Activated B cell treated with CpG ODN at 0.5 μM for 24 hours (primary cell): ENCODE measurements at regions not wholly inside any gene's neighbourhood (a gene's known extent, or its start where the extent isn't known, plus 50 kb on each side); places are given as distances from the start of the nearest gene placed in this dataset.

ENCODE experiments used
- ATAC-seq: fragments of 200-7000 bp; cut with Tn5 transposase; one replicate; pipeline ENCODE4 v1.10.0; 2021; ENCODE audit warnings: low read depth, mild to moderate bottlenecking, moderate library complexity
- CTCF ChIA-PET: fragments of 350-600 bp; sonication (Branson Sonifier 250); formaldehyde crosslinking; loops from one replicate; lab custom pipeline; 2021; ENCODE audit warnings: antibody characterized with exemption; lab: Charles Lee
- POLR2A ChIA-PET: fragments of 350-600 bp; sonication (Branson Sonifier 250); formaldehyde crosslinking; loops from one replicate; lab custom pipeline; 2021; ENCODE audit warnings: antibody characterized with exemption; lab: Charles Lee
- DNase-seq: peaks from one replicate; pipeline ENCODE4 v3.0.0; 2022
- H3K27ac Mint-ChIP-seq: one replicate; pipeline ENCODE4 v1.8.0; 2020; ENCODE audit warnings: mixed read lengths
- H3K27me3 Mint-ChIP-seq: one replicate; pipeline ENCODE4 v1.8.0; 2021; ENCODE audit warnings: mixed read lengths
- H3K36me3 Mint-ChIP-seq: one replicate; pipeline ENCODE4 v1.8.0; 2021; ENCODE audit warnings: low read depth, mixed read lengths
- H3K4me1 Mint-ChIP-seq: one replicate; pipeline ENCODE4 v1.8.0; 2021; ENCODE audit warnings: mixed read lengths
- H3K4me3 Mint-ChIP-seq: one replicate; pipeline ENCODE4 v1.8.0; 2020; ENCODE audit warnings: mild to moderate bottlenecking, mixed read lengths
- H3K9me3 Mint-ChIP-seq: one replicate; pipeline ENCODE4 v1.8.0; 2020; ENCODE audit warnings: mixed read lengths
- CTCF ChIP-seq: fragments of 200-600 bp; IDR thresholded peaks from one replicate; pipeline ENCODE4 v1.8.0; 2022; ENCODE audit warnings: antibody characterized with exemption, mild to moderate bottlenecking
- intact Hi-C: fragments of 100-400 bp; cut with micrococcal nuclease; formaldehyde crosslinking; loops from one replicate; pipeline ENCODE4 v1.15.1; 2024

- TF ChIP-seq CTCF, result no peak
- Mint-ChIP-seq H3K27me3 (peaks cover 21% of the 10 kb centered on the region), H3K27ac (no peak overlapping the region), H3K36me3 (no peaks in the 10 kb centered on the region), H3K4me1 (no peaks in the 10 kb centered on the region), H3K4me3 (no peak overlapping the region), H3K9me3 (peaks cover 3% of the 10 kb centered on the region)
- CTCF ChIA-PET, result no interaction called here
- ATAC-seq (no peak), DNase-seq (no peak)
- intact Hi-C loops, result no loop called here
- POLR2A ChIA-PET, result no interaction called here
Measured at GRCh38 chr22:47249370-47249928, 487.0 kb downstream of the TBC1D22A start.

- peaks cover 3% of the 10 kb centered on the region for H3K9me3 Mint-ChIP-seq
- H3K27me3 Mint-ChIP-seq, result peaks cover 24% of the 10 kb centered on the region
- CTCF ChIA-PET, result interaction anchor here (0.7 kb wide), 1 partner anchor 837 kb away, joined by 3 read pairs; no protein-coding TSS in a partner anchor
- intact Hi-C loops, result no loop called here
- no peaks in the 10 kb centered on the region for H3K4me1 Mint-ChIP-seq
- ATAC-seq, result no peak
- no peaks in the 10 kb centered on the region for H3K36me3 Mint-ChIP-seq
- H3K4me3 Mint-ChIP-seq, result no peak overlapping the region
- TF ChIP-seq CTCF, result no peak
- POLR2A ChIA-PET, result no interaction called here
- H3K27ac Mint-ChIP-seq, result no peak overlapping the region
- DNase-seq, result no peak
Measured at GRCh38 chr22:47248925-47249324, 486.5 kb downstream of the TBC1D22A start.

GRCh38 chr22:47247579-47248240 lies 485.3 kb downstream of the TBC1D22A start:
- no peak for TF ChIP-seq CTCF
- DNase-seq, result no peak
- peaks cover 26% of the 10 kb centered on the region for H3K27me3 Mint-ChIP-seq
- ATAC-seq, result no peak
- intact Hi-C loops, result no loop called here
- H3K4me1 Mint-ChIP-seq, result no peaks in the 10 kb centered on the region
- no peak overlapping the region for H3K27ac Mint-ChIP-seq
- H3K36me3 Mint-ChIP-seq, result no peaks in the 10 kb centered on the region
- H3K4me3 Mint-ChIP-seq, result no peak overlapping the region
- ChIA-PET CTCF (no interaction called here), POLR2A (no interaction called here)
- H3K9me3 Mint-ChIP-seq, result peaks cover 3% of the 10 kb centered on the region

- intact Hi-C loops, result no loop called here
- peaks cover 29% of the 10 kb centered on the region for H3K27me3 Mint-ChIP-seq
- no peak overlapping the region for H3K27ac Mint-ChIP-seq
- ChIA-PET CTCF (no interaction called here), POLR2A (no interaction called here)
- H3K36me3 Mint-ChIP-seq, result no peaks in the 10 kb centered on the region
- no peak overlapping the region for H3K4me3 Mint-ChIP-seq
- no peak for DNase-seq
- no peak for TF ChIP-seq CTCF
- H3K4me1 Mint-ChIP-seq, result no peaks in the 10 kb centered on the region
- ATAC-seq, result no peak
- peaks cover 3% of the 10 kb centered on the region for H3K9me3 Mint-ChIP-seq
Measured at GRCh38 chr22:47245786-47246185, 483.3 kb downstream of the TBC1D22A start.

GRCh38 chr22:47245286-47245685 lies 482.8 kb downstream of the TBC1D22A start:
- no peak for DNase-seq
- no peaks in the 10 kb centered on the region for H3K36me3 Mint-ChIP-seq
- no peak for TF ChIP-seq CTCF

More at GRCh38 chr22:47245286-47245685, 482.8 kb downstream of the TBC1D22A start:
- intact Hi-C loops, result no loop called here
- peaks cover 3% of the 10 kb centered on the region for H3K9me3 Mint-ChIP-seq
- H3K27ac Mint-ChIP-seq, result no peak overlapping the region
- ChIA-PET CTCF (no interaction called here), POLR2A (no interaction called here)
- no peaks in the 10 kb centered on the region for H3K4me1 Mint-ChIP-seq
- H3K27me3 Mint-ChIP-seq, result peaks cover 28% of the 10 kb centered on the region
- no peak for ATAC-seq
- no peak overlapping the region for H3K4me3 Mint-ChIP-seq
